OCI-LY7 (cell line): ENCODE measurements at regions not wholly inside any gene's neighbourhood (a gene's known extent, or its start where the extent isn't known, plus 50 kb on each side); places are given as distances from the start of the nearest gene placed in this dataset.

Source experiments
- BruUV-seq: library from RNA; stranded (reverse); fragments of 400-500 nt; replicated peaks from 2 replicates; lab custom pipeline; 2021; lab: Mats Ljungman, UMichigan
- CTCF ChIA-PET: fragments of 300-600 bp; sonication (Branson Sonifier 250); formaldehyde crosslinking; loops from one replicate; lab custom pipeline; 2022; ENCODE audit warnings: antibody characterized with exemption; ENCODE audit not compliant: unreplicated experiment; lab: Charles Lee
- POLR2A ChIA-PET: fragments of 300-600 bp; sonication (Branson Sonifier 250); formaldehyde crosslinking; loops from one replicate; lab custom pipeline; 2022; ENCODE audit warnings: antibody characterized with exemption; lab: Charles Lee
- DNase-seq: peaks from one replicate; pipeline ENCODE4 v3.0.0-alpha.2; 2015; ENCODE audit warnings: low spot score
- H2AFZ ChIP-seq: fragments of 200-600 bp; sonication (generic), shearing (Covaris generic); 2 replicates; pipeline ENCODE4 v1.6.1; 2014; ENCODE audit warnings: mild to moderate bottlenecking, antibody characterized with exemption, low read length, moderate library complexity
- H3K27ac ChIP-seq: fragments of 200-600 bp; sonication (generic); 2 replicates; pipeline ENCODE4 v1.5.1; 2014; ENCODE audit warnings: mixed run types, low read depth, mild to moderate bottlenecking, moderate library complexity, low read length, inconsistent platforms; ENCODE audit not compliant: poor library complexity, severe bottlenecking
- H3K36me3 ChIP-seq: fragments of 200-600 bp; sonication (generic); 2 replicates; pipeline ENCODE4 v1.6.1; 2014; ENCODE audit warnings: mild to moderate bottlenecking, antibody characterized with exemption, low read length, moderate library complexity, mixed read lengths; ENCODE audit not compliant: insufficient read depth
- H3K4me1 ChIP-seq: fragments of 200-600 bp; sonication (generic); 2 replicates; pipeline ENCODE4 v1.5.1; 2014; ENCODE audit warnings: mild to moderate bottlenecking, low read length; ENCODE audit not compliant: insufficient read depth, poor library complexity, severe bottlenecking
- H3K4me2 ChIP-seq: fragments of 200-600 bp; sonication (generic); 2 replicates; pipeline ENCODE4 v1.6.1; 2014; ENCODE audit warnings: mild to moderate bottlenecking, low read length
- H3K4me3 ChIP-seq: fragments of 200-600 bp; sonication (generic); 2 replicates; pipeline ENCODE4 v1.5.1; 2014; ENCODE audit warnings: mild to moderate bottlenecking, low read depth, low read length; ENCODE audit not compliant: poor library complexity, severe bottlenecking
- H3K79me2 ChIP-seq: fragments of 200-600 bp; sonication (generic); 2 replicates; pipeline ENCODE4 v1.6.1; 2016; ENCODE audit warnings: low read depth, mild to moderate bottlenecking, low read length, moderate library complexity, mixed read lengths; ENCODE audit not compliant: insufficient read depth
- H3K9me2 ChIP-seq: fragments of 200-600 bp; sonication (generic); 2 replicates; pipeline ENCODE4 v1.6.1; 2016; ENCODE audit warnings: mild to moderate bottlenecking, low read length, mixed read lengths; ENCODE audit not compliant: insufficient read depth
- H3K9me3 ChIP-seq: fragments of 200-600 bp; sonication (generic); 2 replicates; pipeline ENCODE4 v1.6.1; 2014; ENCODE audit warnings: mild to moderate bottlenecking, mixed run types, low read length, mixed read lengths
- H4K20me1 ChIP-seq: fragments of 200-600 bp; sonication (generic); 2 replicates; pipeline ENCODE4 v1.6.1; 2014; ENCODE audit warnings: mild to moderate bottlenecking, antibody characterized with exemption, low read length, moderate library complexity, mixed read lengths; ENCODE audit not compliant: insufficient read depth
- CTCF ChIP-seq: fragments of 200-600 bp; sonication (generic); conservative IDR thresholded peaks from 2 replicates; pipeline ENCODE4 v1.5.1; 2014; ENCODE audit warnings: mild to moderate bottlenecking, antibody characterized with exemption, low read length, moderate library complexity, mixed read lengths
- EZH2phosphoT487 ChIP-seq: fragments of 200-600 bp; sonication (generic); IDR thresholded peaks from 2 replicates; pipeline ENCODE4 v1.6.1; 2018; ENCODE audit warnings: low read depth, borderline replicate concordance, mild to moderate bottlenecking, mixed run types, antibody characterized with exemption, low read length, moderate library complexity, mixed read lengths
- intact Hi-C: fragments of 100-400 bp; cut with micrococcal nuclease; formaldehyde crosslinking; loops from one replicate; pipeline ENCODE4 v1.10.0; 2022; ENCODE audit not compliant: unreplicated experiment

GRCh38 chr5:74957906-74958305 is 91.7 kb upstream of the FAM169A start:
- no peak for TF ChIP-seq CTCF
- TF ChIP-seq EZH2phosphoT487 = no peak
- H4K20me1 ChIP-seq = no peaks in the 10 kb centered on the region
- H3K4me3 ChIP-seq = no peak overlapping the region
- H3K36me3 ChIP-seq = no peaks in the 10 kb centered on the region
- POLR2A ChIA-PET = no interaction called here
- no peak overlapping the region for H3K27ac ChIP-seq
- no peaks in the 10 kb centered on the region for H3K9me3 ChIP-seq
- H3K79me2 ChIP-seq = no peaks in the 10 kb centered on the region
- CTCF ChIA-PET = no interaction called here
- H3K9me2 ChIP-seq = no peaks in the 10 kb centered on the region
- no peak for DNase-seq
- no peaks in the 10 kb centered on the region for H3K4me1 ChIP-seq
- intact Hi-C loops = no loop called here
- H3K4me2 ChIP-seq = no peak overlapping the region
- BruUV-seq = no TSS peak
- no peak overlapping the region for H2AFZ ChIP-seq

- Histone ChIP-seq H3K4me3 (no peak overlapping the region), H3K4me2 (no peak overlapping the region), H3K4me1 (no peaks in the 10 kb centered on the region), H2AFZ (no peak overlapping the region), H3K79me2 (no peaks in the 10 kb centered on the region), H3K9me2 (no peaks in the 10 kb centered on the region), H3K27ac (no peak overlapping the region), H3K36me3 (no peaks in the 10 kb centered on the region), H4K20me1 (no peaks in the 10 kb centered on the region), H3K9me3 (no peaks in the 10 kb centered on the region)
- intact Hi-C loops = no loop called here
- POLR2A ChIA-PET = no interaction called here
- TF ChIP-seq CTCF (no peak), EZH2phosphoT487 (no peak)
- no TSS peak for BruUV-seq
- no peak for DNase-seq
- CTCF ChIA-PET = no interaction called here
These were observed 91.0 kb upstream of the FAM169A start for GRCh38 chr5:74957029-74957784.

- intact Hi-C loops = no loop called here
- Histone ChIP-seq H3K36me3 (no peaks in the 10 kb centered on the region), H3K27ac (no peak overlapping the region), H3K4me1 (no peaks in the 10 kb centered on the region), H3K4me2 (no peak overlapping the region), H3K79me2 (no peaks in the 10 kb centered on the region), H3K9me2 (no peaks in the 10 kb centered on the region), H3K4me3 (no peak overlapping the region), H2AFZ (no peak overlapping the region), H4K20me1 (no peaks in the 10 kb centered on the region), H3K9me3 (no peaks in the 10 kb centered on the region)
- ChIA-PET POLR2A (no interaction called here), CTCF (no interaction called here)
- BruUV-seq = no TSS peak
- DNase-seq = no peak
- no peak for TF ChIP-seq EZH2phosphoT487
- TF ChIP-seq CTCF = no peak
These were observed 90.1 kb upstream of the FAM169A start for GRCh38 chr5:74956278-74956677.
